ENCODE measurements at regions not wholly inside any gene's neighbourhood (a gene's known extent, or its start where the extent isn't known, plus 50 kb on each side); places are given as distances from the start of the nearest gene placed in this dataset.
A peak's percentile ranks its signal among the peaks of the same experiment; 100 is the strongest.

DNA sequence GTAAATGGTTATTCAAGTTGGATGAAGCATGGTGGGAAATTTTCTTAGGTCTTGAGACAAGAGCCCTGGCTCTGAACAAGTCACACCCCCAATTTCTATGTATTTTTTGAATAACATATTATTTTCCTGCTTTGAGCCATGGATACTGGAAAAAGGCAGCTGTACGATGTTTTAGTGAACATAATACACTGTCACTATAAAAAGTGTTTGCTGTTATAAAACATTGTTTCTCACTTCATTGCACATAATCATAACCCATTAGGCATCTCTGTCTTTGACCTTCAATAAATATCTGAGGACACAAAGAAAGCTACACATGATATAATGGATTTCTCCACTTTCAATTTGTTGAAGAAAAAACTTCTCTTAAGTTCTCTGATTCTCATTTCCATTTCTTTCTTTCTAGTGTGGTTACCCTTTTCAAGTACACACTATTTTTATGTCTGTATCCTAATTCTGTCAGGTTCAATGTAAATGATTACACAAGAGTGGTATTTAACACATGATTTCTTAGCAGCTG lies 283.9 kb upstream of the SP8 start:
- no peak for DNase-seq (ENCODE audit: extremely low spot score)
- ChIA-PET POLR2A (no interaction called here), CTCF (no interaction called here)
- TF ChIP-seq ZNF384 (IDR thresholded peaks at IDR 0.05) = no peak
- TF ChIP-seq FOXK2 (IDR thresholded peaks at IDR 0.05) = no peak
- no peak for TF ChIP-seq SUZ12 (IDR thresholded peaks at IDR 0.05)
- TF ChIP-seq NFRKB (IDR thresholded peaks at IDR 0.05) = no peak
- TF ChIP-seq BHLHE40 (IDR thresholded peaks at IDR 0.05; ENCODE audit: borderline replicate concordance) = no peak
- TF ChIP-seq SP1 (IDR thresholded peaks at IDR 0.05) = no peak
- no peak for TF ChIP-seq FOXA1 (IDR thresholded peaks at IDR 0.05)
- no peak for TF ChIP-seq HDGF (IDR thresholded peaks at IDR 0.05; ENCODE audit: borderline replicate concordance)
- TF ChIP-seq CTBP1 (IDR thresholded peaks at IDR 0.05; ENCODE audit: borderline replicate concordance) = no peak
- TF ChIP-seq L3MBTL2 (conservative IDR thresholded peaks at IDR 0.05) = no peak
- TF ChIP-seq, protein P1, sequence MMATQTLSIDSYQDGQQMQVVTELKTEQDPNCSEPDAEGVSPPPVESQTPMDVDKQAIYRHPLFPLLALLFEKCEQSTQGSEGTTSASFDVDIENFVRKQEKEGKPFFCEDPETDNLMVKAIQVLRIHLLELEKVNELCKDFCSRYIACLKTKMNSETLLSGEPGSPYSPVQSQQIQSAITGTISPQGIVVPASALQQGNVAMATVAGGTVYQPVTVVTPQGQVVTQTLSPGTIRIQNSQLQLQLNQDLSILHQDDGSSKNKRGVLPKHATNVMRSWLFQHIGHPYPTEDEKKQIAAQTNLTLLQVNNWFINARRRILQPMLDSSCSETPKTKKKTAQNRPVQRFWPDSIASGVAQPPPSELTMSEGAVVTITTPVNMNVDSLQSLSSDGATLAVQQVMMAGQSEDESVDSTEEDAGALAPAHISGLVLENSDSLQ (IDR thresholded peaks at IDR 0.05) = no peak
- TF ChIP-seq LEF1 (IDR thresholded peaks at IDR 0.05; ENCODE audit: borderline replicate concordance) = no peak
- TF ChIP-seq ELF4 (IDR thresholded peaks at IDR 0.05) = no peak
- TF ChIP-seq ARNT (IDR thresholded peaks at IDR 0.05) = no peak

DNA sequence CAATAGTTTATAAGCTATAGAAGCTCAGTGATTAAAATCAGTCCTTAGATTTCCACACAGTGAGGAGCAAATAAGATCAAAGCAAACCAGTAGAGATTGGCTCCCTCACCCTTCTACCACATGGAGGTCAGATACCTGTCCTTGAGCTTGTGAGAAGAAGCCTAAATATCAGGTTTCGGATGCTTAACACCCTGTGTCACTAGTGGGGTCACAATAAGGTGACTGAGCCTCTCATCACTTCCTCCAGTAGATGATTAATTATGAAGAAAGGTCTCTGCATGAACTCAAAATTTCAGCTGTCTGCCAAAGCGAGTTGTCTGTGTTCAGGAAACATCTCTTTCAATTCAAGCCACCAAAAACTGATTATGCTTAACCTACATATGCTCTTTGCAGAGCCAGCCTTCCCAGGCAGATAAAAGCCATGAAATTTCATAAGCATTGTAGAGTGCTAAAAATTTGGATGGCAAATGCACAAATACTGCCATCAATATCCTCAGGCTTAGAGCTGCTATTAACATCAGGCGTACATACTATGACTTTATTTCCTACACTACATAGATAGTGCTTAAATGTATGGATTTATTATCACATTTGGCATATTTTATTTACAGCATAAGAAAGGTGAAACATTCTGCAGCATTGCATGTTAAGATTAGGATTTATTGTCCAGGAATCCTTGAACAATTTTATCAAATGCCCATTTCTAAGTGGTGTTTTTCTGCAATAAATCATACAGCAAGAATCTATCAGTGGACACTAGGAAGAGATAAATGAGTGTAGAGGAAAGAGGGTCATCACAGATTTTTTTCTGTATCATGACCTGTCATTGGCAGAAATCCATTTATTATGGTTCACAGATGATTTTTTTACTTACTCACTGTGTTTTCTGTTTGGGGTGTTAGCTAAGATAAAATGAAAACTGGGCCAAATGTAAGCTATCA lies 285.1 kb upstream of the SP8 start:
- CTCF ChIA-PET = no interaction called here
- no peak for TF ChIP-seq FOXM1 (IDR thresholded peaks at IDR 0.05; ENCODE audit: borderline replicate concordance)
- TF ChIP-seq SP1 (IDR thresholded peaks at IDR 0.05) = no peak
- no peak for TF ChIP-seq FOXK2 (IDR thresholded peaks at IDR 0.05)
- TF ChIP-seq CTBP1 (IDR thresholded peaks at IDR 0.05; ENCODE audit: borderline replicate concordance) = no peak
- no peak for TF ChIP-seq ZNF384 (IDR thresholded peaks at IDR 0.05)
- no peak for TF ChIP-seq ARNT (IDR thresholded peaks at IDR 0.05)
- TF ChIP-seq NFRKB (IDR thresholded peaks at IDR 0.05) = no peak
- no peak for TF ChIP-seq BHLHE40 (IDR thresholded peaks at IDR 0.05; ENCODE audit: borderline replicate concordance)
- TF ChIP-seq ELF4 (IDR thresholded peaks at IDR 0.05) = no peak
- no peak for TF ChIP-seq SUZ12 (IDR thresholded peaks at IDR 0.05)
- no peak for TF ChIP-seq TARDBP (IDR thresholded peaks at IDR 0.05)
- POLR2A ChIA-PET = no interaction called here
- DNase-seq (ENCODE audit: extremely low spot score) = no peak

DNA sequence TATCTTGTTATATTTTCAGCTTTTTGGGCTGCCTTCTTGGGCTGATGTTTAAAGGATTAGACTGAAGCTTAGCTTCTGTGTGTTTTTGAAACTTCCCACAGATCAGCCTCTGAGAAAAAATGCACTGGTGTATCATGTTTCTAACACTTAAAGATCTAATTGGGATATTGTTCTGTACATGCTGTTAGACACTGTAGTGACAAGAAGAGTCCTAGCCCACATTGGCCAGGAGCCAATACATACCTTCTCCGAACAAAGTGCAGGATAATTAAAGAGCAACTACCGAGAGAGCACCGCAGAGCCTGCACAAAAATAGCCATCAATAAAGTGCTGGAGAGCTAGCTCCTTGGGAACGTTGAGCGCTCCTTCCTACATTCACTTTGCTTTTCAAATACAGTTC lies 289.4 kb upstream of the SP8 start:
- peak; percentile 38 for DNase-seq (ENCODE audit: extremely low spot score)
- TF ChIP-seq HDGF (IDR thresholded peaks at IDR 0.05; ENCODE audit: borderline replicate concordance) = no peak
- no peak for TF ChIP-seq ARNT (IDR thresholded peaks at IDR 0.05)
- no peak for TF ChIP-seq SP1 (IDR thresholded peaks at IDR 0.05)
- no peak for TF ChIP-seq ELF4 (IDR thresholded peaks at IDR 0.05)
- no peak for TF ChIP-seq FOXA1 (IDR thresholded peaks at IDR 0.05)
- no peak for TF ChIP-seq FOXK2 (IDR thresholded peaks at IDR 0.05)
- TF ChIP-seq, protein P1 (IDR thresholded peaks at IDR 0.05) = no peak
- no peak for TF ChIP-seq BHLHE40 (IDR thresholded peaks at IDR 0.05; ENCODE audit: borderline replicate concordance)
- no peak for TF ChIP-seq FOXM1 (IDR thresholded peaks at IDR 0.05; ENCODE audit: borderline replicate concordance)
- no peak for TF ChIP-seq ZNF384 (IDR thresholded peaks at IDR 0.05)
- TF ChIP-seq TARDBP (IDR thresholded peaks at IDR 0.05) = no peak
- no peak for TF ChIP-seq LEF1 (IDR thresholded peaks at IDR 0.05; ENCODE audit: borderline replicate concordance)
- ChIA-PET POLR2A (no interaction called here), CTCF (no interaction called here)

DNA sequence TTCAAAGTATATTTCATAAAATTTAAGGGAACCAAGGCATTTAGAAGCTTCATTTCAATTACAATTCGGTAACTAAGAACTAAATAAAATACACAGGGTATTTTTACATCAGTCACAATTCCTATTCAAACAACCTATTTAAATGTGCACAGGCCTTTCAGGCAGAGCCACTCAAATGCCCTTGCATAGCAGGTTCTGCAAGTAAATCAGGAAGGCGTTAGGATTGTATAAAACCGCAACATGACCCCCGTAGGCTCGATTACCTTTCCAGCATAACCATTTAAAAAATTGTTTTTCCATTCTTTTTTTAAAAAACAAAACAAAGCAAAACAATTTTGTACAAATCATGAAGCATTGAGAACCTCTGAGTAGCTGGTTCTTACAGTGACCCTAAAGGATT lies 289.9 kb upstream of the SP8 start:
- CTCF ChIA-PET = no interaction called here
- no peak for DNase-seq (ENCODE audit: extremely low spot score)
- POLR2A ChIA-PET = no interaction called here

DNA sequence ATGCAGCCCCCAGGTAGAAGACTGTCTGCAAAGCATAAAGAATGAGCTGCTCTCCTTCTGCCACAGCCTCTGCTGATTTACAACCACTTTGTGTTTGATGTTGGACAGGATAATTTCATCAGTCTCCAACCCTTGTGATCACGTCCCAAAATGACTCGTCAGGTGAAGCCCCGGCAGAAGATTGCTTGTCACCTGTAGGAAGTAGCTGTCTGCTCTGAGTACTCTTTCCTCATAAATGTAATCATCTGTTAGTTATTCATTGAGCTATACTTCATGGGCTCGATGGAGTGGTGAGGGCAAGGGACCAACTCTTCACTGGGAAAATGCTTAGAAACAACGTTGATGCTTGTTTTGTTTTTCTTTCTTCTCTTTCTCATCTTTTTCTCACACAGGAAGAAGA lies 290.9 kb upstream of the SP8 start:
- ChIA-PET POLR2A (no interaction called here), CTCF (no interaction called here)
- DNase-seq (ENCODE audit: extremely low spot score) = no peak
- no peak for TF ChIP-seq FOXK2 (IDR thresholded peaks at IDR 0.05)
- no peak for TF ChIP-seq HDGF (IDR thresholded peaks at IDR 0.05; ENCODE audit: borderline replicate concordance)
- no peak for TF ChIP-seq BHLHE40 (IDR thresholded peaks at IDR 0.05; ENCODE audit: borderline replicate concordance)
- TF ChIP-seq NFRKB (IDR thresholded peaks at IDR 0.05) = no peak
- no peak for TF ChIP-seq CTBP1 (IDR thresholded peaks at IDR 0.05; ENCODE audit: borderline replicate concordance)
- TF ChIP-seq L3MBTL2 (conservative IDR thresholded peaks at IDR 0.05) = no peak
- no peak for TF ChIP-seq TARDBP (IDR thresholded peaks at IDR 0.05)

More for the DNA sequence above, 289.9 kb upstream of the SP8 start:
- no peak for TF ChIP-seq TARDBP (IDR thresholded peaks at IDR 0.05)
- TF ChIP-seq ZNF384 (IDR thresholded peaks at IDR 0.05) = no peak
- TF ChIP-seq SUZ12 (IDR thresholded peaks at IDR 0.05) = no peak
- no peak for TF ChIP-seq FOXK2 (IDR thresholded peaks at IDR 0.05)
- TF ChIP-seq, protein P1 (IDR thresholded peaks at IDR 0.05) = no peak
- TF ChIP-seq L3MBTL2 (conservative IDR thresholded peaks at IDR 0.05) = no peak
- TF ChIP-seq FOXM1 (IDR thresholded peaks at IDR 0.05; ENCODE audit: borderline replicate concordance) = no peak
- TF ChIP-seq BHLHE40 (IDR thresholded peaks at IDR 0.05; ENCODE audit: borderline replicate concordance) = no peak
- no peak for TF ChIP-seq ARNT (IDR thresholded peaks at IDR 0.05)
- TF ChIP-seq FOXA1 (IDR thresholded peaks at IDR 0.05) = no peak
- no peak for TF ChIP-seq ELF4 (IDR thresholded peaks at IDR 0.05)
- no peak for TF ChIP-seq LEF1 (IDR thresholded peaks at IDR 0.05; ENCODE audit: borderline replicate concordance)
- TF ChIP-seq HDGF (IDR thresholded peaks at IDR 0.05; ENCODE audit: borderline replicate concordance) = no peak
- TF ChIP-seq CTBP1 (IDR thresholded peaks at IDR 0.05; ENCODE audit: borderline replicate concordance) = no peak
- TF ChIP-seq SP1 (IDR thresholded peaks at IDR 0.05) = no peak
- no peak for TF ChIP-seq NFRKB (IDR thresholded peaks at IDR 0.05)
